D341Med (cell line): ENCODE measurements at regions not wholly inside any gene's neighbourhood (a gene's known extent, or its start where the extent isn't known, plus 50 kb on each side); places are given as distances from the start of the nearest gene placed in this dataset.
A peak's percentile ranks its signal among the peaks of the same experiment; 100 is the strongest.

Source experiments
- DNase-seq: peaks from one replicate; pipeline ENCODE4 v3.0.0; 2012; ENCODE audit warnings: low spot score

DNA sequence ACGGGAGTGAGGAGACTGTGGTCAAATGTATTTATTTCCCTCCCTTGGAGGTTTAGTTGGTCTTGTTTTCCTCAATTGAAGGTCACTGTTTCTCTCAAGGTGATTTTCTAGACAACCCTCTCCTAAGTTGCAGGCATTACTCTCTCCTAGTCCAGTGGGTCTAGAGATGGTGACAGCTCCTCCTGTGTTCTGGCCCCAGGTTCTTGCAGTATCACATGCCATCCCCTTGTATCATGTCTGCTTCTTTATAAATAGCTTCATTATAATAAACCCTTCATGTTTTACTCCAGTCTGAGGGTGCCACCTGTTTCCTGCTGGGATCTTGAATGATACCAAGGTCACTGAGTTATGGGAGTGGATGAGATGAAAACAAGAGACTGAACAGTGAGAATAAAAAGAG is 208.0 kb upstream of the KCNN2 start:
- DNase-seq: no peak

DNA sequence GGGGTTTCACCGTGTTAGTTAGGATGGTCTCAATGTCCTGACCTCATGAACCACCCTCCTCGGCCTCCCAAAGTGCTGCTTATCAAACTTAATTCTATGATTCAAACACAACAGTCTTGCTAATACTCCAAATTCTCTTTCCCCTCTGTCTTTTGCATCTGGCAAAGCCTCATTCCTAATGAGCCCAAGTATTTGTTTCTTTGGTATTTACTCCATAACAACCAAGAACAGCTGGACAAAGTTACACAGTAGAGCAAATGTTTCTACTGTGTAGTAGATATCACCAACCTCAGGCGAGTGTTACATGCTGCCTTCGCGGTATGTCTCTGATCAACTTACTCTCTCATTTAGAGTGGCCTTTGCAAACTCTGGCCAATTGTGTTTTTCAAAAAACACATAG is 195.8 kb upstream of the KCNN2 start:
- no peak for DNase-seq

DNA sequence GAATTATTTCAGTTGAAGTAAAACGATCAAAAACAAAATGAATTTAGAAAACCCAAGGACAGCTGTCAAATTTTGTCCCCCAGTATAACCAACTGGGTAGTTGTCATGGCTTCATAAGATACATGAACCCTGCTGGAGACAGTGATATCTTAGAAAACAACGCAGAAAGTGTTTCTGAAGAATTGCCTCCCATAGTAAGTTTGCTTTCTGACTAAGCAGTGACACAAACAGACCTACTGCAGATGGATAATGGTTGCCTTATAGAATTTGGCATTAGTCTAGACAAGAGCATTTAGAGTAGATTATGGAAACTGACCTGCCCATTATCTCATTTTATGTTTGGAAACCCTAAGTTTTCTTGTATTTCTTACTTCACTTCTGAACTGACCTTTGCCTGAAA is 187.7 kb upstream of the KCNN2 start:
- DNase-seq: no peak

DNA sequence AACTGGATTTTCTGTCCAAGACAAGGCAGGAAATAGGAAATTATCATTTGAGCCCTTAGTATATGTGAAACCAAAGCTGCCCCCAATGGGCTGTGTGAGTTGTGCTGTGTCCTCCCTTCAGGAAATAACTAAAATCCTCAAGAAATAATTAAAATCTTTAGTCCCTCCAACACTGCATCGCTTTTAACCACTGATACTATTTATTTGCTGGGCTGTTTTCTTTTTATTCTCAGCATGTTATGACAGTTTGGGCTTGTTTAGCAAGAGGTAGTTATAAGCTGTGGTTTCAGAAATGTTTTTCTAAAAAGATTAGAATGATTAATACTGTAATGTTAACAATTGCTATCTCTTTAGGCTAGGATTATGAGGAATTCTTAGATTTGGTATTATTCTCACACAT is 187.0 kb upstream of the KCNN2 start:
- DNase-seq: no peak

DNA sequence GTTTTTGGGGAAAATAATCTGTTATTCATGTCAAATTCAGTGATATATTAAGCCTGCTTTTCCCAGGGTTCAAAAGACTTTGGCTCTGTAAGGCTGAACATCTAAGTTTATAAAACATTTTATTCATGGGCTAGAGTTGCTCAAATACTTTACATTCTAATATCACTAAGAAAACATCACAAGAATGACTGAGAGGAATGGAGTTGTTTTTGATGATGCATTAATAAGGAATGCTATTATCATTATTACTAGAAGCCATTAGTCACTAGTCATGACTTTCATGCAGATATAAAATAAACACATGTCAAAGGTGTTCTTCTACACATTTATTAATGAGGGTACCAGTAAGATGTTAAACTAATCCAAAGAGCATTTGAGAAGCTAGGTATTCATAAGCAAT is 185.5 kb upstream of the KCNN2 start:
- DNase-seq: no peak

DNA sequence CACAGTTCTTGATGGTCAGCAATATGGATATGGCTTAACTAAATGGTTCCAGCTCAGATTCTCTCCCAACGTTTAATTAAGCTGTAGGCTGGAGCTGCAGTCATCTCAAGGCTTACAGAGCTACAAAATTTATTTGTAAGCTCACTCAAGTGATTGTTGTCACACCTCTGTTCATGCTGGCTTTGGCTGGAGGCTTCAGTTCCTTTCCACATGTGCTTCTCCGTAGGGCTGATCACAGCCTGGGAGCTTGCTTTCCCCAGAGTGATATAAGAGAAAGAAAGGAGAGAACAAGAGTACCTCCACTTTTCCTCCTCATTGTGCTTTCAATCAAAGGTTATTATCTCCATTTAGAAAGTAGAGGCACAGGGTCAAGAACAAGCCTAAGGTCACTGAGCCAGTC is 182.7 kb upstream of the KCNN2 start:
- DNase-seq: no peak

DNA sequence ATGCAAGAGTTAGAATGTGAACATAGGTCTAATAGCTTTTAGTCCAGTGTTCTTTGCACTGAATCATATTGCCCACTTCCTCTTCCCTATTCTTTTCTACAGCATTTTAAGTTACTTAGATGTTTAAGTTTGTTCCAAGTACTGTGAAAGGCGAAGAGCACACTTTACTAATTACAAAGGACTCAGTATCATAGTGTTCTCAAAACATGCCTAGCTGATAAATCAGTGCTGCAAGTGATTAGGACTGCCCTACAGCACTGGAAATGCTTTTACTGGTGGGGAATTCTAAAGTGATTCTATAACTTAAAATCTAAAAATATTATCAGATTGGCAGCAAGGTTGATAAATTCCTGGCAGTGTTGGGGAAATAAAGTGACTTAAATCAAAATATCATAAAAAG is 177.9 kb upstream of the KCNN2 start:
- no peak for DNase-seq

DNA sequence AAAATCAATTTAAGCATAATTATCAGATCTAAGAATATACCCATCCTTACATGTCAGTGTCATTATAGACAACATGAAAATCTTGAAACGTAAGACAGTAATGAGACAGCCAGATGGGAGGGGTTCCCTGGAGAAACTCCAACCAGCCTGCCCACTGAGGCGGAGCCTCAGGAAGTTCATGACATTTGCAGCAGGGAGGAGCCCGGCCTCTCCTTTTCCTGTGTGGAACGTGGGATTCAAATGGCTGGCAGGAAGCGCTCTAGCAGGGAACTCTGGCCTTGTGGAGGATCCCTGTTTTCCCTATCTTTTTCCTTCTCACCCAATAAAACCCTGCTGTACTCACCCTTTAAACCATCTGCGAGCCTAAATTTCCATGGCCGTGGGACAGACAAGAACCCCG is 176.6 kb upstream of the KCNN2 start:
- DNase-seq: no peak

DNA sequence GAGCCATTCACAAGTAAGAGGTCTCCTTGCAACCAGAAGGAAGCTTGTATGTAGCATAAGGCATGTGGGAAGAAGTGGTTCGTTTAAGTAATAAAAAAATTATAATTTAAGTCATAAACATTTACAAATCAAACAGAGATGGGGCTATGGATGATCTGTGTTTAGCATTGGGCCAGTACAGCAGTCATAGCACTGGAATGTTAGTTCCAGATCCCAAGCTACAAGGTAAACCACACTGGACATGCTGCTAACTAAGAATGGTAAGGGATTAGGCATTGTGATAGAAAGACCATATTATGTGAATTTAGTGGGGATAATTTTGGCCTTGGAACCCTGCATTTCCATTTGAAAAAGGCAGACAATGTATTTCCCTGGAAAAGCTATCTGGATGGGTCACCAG is 170.4 kb upstream of the KCNN2 start:
- DNase-seq: no peak

DNA sequence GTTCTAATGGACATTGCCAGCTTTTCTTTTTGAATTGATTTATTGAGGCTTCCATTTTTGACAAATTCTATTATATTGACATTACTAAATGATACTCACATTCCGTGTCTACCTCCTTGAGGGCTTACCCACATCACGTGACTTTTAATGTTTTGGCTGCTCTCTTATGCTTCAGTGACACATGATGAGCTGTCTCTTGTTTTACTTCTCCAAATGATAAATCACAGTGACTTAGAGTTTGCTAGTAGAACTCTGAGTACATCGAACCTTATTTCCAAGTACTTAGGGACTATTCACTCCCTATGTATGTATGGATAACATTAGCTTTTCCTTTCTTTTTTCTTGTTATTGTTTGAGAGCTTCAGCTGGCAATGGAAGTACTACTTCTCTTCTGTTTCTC is 169.8 kb upstream of the KCNN2 start:
- no peak for DNase-seq

DNA sequence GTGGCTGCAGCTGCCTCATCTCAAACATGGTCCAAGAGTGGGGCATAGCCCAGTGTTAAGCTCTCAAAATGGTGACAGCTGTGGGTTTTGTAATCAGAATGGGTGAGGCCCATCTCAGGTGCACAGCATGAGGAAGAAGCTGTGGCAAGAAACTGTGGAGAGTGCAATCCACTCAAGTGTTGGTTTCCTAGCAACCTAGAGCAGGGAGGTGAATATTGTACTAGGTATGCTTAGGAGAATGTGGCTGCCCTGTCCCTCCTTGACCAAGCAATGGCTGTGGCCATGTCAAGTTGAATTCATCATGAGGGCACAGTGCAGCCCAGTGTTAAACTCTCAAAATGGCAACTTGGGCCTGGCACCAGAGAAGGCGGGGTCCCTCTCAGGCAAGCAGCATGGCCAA is 160.5 kb upstream of the KCNN2 start:
- no peak for DNase-seq

DNA sequence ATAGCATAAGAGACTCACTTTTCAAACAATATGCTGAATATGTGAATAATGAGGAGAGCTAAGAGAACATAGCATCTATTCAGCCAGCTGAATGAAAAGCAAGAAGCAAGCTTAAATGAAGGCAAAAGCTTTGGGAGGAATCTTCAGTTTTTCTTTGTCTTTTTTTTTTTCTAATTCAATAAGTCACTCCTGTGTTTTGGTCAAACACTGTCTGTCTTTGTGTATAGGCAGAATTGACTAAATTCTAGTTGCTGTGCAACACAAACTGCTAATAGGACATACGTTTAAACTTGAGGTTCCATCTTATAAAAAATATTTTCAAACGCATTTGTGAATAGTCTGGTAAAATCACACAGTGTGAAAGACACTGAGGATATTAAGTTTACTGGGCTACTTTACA is 156.9 kb upstream of the KCNN2 start:
- no peak for DNase-seq

DNA sequence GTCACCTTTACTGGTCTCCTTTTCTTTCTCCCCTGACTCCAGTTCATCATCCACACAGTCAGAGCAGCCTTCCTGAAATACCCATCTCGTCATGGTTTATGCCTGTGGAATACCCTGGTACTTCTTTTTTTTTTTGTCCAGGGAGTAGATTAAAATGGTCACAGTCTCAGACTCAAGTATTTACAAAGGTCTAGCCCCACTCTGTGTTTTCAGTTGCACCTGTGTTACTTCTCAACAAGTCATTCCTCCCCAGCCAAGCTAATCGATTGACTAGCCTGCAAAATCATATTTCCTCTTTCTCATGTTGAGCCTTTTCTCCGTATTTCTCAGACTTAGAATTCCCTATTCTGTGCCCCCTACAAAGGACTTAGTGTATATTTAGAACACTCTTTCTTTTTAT is 155.2 kb upstream of the KCNN2 start:
- DNase-seq: no peak

DNA sequence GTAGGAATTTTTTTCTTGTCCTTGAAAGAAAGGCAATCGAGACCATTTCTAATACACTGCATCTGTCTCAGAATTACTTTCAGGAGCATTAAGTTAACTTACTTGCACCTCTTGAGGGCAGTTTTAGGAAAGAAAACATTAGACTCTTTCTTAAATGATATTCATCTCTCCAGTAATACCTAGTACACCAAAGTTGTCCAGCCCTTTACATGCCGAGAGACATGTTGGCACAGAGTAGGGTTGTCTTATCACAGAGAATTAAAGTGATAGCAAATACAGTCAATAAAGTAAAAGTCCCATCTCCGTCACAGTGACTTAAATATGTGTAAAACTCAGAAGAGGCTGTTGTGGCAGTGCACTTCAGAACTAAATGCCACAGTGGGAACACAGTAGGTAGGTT is 154.3 kb upstream of the KCNN2 start:
- no peak for DNase-seq

DNA sequence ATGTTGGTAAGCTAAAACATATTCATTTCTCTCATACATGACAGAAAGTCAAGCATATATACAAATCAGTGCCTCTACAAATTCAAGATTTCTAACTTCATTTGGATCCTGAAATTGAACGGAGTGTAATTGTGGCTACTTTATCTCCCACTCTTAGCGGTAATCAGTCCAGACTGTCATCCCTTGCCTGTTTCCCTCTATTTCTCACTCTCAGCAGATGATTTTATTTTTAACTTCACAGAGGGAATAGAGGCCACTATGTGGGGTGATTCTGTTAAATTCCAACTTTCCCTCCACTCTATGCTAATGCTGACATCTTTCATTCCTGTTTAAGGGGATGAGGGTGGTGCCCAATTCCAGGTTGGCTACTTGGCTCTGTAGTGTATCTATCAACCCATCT is 153.8 kb upstream of the KCNN2 start:
- DNase-seq: no peak

DNA sequence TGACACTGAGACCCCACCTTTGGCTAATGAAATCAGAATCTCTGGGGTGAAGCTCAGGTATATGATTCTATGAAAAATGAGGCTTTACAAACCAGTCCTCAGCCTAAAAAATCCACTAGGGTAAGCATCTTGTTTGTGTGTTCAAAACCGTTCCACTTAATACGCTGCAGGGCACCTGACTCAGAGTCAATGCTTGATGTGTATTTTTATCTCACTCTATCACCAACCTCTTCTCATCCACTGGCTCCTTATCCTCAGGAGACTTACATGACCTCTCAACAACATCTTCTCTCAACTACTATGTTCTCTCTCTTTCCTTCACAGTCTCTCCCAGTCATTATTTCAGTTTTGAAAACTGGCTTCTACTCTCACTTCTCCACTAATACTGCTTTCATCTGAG is 153.3 kb upstream of the KCNN2 start:
- no peak for DNase-seq

DNA sequence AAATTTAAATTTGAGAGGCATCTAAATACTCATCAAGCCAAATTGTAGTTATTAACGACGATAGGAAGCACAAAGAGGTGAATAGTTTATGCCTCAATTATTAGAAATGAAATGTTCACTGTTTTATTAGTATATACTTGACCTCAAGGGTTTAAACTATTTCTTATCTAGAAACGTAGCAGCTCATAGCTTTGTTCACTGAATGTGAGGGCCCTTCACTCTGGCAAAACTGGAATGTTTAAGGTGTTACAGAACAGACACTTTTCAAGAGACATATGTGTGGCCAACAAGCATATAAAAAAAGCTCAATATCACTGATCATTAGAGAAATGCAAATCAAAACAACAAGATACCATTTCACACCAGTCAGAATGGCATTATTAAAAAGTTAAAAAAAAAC is 151.2 kb upstream of the KCNN2 start:
- DNase-seq: no peak

DNA sequence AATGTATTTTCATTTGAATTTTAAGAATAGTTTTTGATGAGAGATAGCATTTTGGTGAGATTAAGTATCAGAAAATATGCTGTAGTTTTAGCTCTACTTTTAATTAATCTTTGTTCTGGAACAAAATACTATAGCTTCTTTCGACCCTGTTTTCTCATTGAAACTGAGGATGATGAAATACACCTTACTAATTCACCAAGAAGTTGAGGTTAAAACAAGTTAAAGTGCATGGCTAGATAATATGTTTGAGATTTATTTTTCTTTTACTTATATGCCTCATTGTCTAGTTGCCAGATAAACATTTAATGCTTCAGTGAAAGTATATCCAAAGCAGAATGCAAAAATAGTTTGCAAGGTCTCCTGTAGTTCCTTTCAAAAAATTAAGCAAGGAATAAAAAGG is 140.1 kb upstream of the KCNN2 start:
- DNase-seq: no peak

DNA sequence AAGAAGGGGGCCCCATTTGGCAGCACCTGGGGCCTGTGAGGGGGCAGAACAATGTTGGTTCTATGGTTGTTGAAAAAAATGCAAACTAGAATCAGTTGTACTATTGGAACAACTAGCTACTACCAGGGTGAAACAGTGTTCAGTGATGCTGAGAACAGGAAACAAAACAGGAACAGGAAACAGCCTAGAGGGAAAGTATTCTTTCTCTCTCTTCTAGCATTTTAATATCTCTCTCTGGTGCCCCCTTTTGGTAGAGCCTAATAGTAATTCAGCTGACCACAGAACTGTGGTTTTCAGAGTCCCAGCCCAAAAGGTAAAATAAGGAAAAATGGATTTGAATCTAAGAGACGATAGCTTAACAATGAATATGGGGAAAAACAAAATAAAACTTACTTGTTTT is 138.0 kb upstream of the KCNN2 start:
- DNase-seq: peak; percentile 24

DNA sequence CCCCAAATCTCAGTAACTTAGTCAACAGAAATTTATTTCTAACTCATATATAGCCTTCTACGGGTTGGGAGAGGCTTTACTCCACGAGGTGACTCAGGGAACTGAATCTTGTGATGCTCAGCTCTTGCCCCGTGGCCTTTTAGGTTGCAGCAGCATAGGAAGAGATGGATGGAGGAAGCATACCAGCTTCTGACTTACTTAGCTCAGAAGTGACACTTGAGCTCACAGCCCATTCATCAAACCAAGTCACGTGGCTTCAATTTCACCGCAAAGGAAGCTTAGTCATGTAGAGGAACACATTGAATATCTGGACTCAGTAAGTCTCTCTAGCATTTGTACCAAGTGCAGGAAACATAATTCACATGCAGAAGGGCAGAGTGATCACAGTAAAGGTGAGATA is 124.1 kb upstream of the KCNN2 start:
- no peak for DNase-seq

DNA sequence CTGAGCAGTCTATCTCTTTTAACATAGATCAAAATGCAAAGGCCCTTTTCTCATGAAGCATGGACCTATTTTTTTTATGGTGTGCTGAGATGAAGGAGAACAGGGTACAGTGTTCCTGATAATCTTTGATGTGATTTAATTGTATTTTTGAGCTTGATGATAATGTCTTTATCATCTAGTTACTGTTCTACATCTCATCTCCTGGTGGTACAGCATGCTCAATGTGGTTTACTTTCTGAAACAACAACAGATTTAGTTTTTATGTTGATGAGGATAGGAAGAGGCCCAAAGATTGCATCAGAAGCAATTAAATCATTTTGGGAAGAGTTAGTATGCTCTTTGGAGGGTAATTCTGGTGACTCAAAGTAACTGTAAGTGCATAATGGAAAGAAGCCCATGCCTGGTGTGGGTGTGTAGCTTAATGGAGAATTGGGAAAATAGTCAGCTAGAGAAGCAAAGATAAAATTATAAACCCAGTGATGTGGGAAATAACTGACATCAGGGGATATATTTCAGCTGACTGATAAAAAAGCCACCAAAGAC is 123.0 kb upstream of the KCNN2 start:
- DNase-seq: no peak

DNA sequence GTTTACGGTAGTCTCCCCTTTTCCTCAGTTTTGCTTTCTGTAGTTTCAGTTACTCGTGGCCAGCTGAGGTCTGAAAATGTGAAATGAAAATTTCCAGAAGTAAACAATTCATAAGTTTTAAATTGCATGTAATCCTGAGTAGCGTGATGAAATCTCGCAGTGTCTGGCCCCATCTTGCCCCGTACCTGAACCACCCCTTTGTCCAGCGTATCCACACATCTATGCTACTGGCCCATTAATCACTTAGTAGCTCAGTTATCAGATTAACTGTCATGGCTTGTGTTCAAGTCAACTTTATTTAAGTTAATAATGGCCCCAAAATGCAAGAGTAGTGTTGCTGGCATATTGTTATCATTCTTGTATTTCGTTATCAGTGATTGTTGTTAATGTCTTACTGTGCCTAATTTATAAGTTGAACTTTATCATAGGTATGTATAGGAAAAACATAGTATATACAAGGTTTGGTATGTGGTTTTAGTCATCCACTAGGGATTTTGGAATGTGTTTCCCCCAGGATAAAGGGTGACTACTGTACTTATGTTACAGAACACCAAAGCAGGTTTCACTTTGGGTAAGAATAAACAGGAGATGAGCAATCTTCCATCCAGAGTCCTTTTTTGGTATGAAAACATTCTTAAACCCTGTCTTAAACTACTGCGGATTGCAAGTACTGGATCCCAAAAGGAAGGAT is 118.4 kb upstream of the KCNN2 start:
- DNase-seq: no peak

DNA sequence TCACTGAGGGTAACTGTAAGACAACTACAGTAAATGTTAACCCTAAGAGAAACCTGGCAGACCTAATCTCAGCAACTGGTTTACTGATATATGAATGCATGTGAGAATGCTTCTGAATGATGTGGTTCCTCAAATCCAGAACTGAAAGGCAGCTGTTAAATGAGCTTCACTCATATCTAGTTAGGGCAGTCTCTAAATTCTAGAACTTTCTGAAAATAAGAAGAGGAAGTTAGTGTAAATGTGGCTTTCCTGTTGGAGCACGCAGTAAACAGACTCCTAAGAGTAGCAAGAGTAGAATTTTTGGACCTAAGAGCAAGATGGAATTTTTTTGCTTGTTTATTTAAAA is 117.9 kb upstream of the KCNN2 start:
- DNase-seq: no peak

DNA sequence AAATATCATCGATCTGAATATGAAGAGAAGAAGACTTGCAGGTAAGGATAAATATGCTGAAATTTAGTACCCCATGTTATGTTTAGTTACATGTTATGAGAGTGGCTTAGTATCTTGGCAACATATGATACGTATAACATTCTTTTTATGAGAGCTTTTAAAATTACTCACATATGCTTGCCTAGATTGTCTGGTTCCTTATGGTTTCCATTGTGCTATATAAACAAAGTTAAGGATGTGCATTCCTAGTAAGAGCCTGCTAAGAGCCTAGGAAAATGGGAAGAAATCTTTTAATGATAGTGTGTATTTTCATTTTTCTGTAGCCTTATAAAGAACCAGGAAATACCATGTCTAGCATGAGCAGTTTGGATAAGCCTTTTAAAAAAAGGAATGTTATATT is 112.0 kb upstream of the KCNN2 start:
- no peak for DNase-seq

DNA sequence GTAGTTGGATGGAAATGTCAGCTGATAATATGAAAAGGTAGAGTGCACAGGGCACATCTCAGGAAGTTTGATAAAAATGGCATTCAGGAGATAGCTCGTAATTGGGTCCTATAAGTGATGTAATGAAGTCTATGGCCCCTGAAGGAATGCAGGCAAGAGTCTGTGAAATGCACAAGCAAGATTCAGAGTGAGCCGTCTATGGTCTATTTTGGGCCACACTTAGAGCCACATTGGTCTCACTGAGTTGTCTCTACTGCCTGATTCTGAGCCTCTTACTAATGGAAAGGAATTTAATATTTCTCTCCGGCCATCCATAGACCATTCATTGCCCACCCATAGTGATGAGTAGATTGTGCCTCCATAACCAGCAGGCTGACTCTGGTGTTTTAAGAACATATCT is 111.3 kb upstream of the KCNN2 start:
- no peak for DNase-seq
